Endothelial cell of hepatic sinusoid (primary cell): ENCODE measurements at regions not wholly inside any gene's neighbourhood (a gene's known extent, or its start where the extent isn't known, plus 50 kb on each side); places are given as distances from the start of the nearest gene placed in this dataset.

Experiments used
- in situ Hi-C: cut with HindIII; loops from 2 replicates; pipeline ENCODE4 v1.10.0; 2017; ENCODE audit warnings: low sequenced_read_pairs

DNA sequence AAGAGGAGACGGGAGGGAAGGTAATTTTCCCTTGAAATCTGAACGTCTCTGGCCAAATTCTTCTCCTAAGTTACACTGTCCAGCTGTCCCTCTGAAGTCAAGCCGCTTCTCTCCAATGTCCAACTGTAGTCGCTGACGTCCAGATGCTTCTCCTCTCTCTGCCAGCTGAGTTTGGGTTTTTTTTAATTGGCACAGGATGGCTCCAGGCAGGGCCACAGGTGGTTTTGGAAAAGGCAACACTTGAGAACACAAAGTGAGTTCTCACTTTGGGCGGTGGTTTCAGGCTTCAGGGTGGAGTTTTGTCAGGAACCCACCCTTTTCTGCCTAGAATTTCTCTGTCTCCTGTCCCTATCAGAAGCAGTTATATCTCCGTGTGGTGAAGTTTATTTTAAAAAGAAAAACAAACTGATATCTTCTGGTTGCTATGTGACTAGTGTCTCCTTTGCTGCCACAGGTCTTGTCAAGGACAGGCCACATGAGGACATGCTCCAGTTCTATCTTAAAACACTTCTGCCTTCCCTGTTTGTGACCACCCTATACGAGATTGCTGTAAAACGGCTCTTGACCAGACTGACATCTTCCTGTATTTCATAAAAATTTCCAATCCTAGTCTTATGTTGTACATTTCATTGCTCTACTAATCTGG lies 472.3 kb upstream of the ADGRL4 start:
- in situ Hi-C loops: no loop called here

DNA sequence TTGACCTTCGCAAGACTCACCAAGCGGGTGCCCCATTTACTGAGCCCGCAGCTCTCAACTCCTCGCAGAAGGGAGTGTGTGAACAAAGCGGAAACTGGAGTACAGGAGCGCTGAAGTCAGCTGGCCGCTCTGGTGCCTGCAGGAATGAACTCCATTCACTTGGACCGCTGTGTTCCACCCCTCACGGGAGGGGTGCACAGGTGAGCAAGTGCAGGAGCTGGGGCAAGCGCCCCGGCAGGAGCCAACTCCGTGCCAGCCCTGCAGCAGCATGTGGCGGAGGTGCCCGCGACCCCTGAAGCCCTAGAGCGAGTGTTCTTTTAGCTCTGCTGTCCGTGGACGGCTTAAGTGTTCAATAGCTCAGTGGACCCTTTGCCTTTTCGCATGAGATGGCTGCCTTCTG lies 471.6 kb upstream of the ADGRL4 start:
- in situ Hi-C loops: no loop called here

DNA sequence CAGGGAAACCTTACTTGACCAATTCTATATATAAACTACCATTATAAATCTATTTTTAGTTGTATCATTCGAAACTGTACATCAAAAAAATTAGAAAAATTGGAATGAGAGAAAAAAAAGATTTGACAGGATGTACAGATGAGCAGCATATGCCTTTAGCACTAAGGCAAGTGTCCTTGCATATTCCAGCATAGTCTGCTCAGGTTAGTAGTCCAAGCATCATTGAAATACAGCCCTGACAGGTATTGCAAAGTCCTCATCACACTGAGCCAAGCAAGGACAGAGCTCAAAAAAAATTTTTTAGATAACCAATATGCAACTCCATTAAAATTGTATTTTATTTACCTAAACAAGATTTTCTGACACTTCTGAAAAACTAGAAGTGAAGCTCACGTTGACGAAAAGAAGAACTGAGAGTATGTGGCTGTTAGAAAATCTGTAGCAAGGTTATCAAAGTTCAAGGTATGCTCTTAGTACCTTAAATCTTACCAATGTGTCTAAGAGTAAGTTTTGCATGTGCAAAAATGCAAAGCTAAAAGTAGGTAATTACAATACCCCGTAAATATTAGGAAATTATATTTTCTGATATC lies 465.6 kb upstream of the ADGRL4 start:
- in situ Hi-C loops: no loop called here

DNA sequence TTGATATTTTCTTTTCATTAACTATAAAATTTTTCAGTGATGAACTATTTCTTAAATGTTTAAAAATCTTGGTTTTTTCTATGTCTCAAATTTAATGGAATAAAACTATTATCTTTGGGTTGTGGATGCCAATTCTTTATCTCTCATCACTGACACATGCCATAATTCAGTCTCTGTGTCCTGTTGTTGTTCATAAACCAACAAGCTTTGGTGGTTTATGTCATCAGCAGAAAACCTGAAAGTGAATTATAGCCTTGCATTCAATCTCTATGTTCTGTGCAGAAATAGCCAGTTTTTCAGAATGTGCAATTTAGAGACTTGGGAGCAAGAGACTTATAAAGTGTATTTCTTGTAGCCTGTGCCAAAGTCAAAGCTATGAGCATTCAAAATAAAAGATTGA lies 462.6 kb upstream of the ADGRL4 start:
- in situ Hi-C loops: no loop called here

DNA sequence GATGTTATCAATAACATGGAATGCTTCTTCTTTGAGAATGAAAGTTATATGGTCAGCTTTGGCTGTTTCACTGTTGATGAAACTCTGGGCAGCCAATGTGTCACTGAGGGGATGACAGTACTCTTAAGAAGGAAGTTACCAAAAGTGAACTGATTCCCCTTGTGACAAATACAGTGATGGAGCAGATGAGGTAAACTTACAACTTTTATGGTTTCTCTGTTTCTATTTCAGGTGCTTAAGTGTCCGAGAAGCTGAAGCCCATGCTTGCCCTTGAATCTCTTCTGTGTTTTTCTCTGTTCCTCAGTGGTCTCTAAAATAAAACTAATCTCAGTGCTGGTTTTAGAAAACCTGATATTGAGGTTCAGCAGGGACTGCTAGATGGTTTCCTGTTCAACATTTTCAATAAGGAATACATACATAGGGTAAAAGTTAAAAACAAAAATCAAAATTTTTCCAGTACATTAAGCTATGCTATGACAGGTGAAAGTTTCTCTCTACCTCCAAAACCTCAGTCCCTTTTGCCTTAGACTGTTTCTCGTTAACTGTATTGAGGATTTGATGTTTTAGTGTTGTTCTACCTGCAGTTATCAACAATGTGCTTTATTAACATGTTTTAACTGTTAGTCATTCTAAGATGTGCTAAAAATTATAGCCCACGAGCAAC lies 454.4 kb upstream of the ADGRL4 start:
- in situ Hi-C loops: no loop called here

DNA sequence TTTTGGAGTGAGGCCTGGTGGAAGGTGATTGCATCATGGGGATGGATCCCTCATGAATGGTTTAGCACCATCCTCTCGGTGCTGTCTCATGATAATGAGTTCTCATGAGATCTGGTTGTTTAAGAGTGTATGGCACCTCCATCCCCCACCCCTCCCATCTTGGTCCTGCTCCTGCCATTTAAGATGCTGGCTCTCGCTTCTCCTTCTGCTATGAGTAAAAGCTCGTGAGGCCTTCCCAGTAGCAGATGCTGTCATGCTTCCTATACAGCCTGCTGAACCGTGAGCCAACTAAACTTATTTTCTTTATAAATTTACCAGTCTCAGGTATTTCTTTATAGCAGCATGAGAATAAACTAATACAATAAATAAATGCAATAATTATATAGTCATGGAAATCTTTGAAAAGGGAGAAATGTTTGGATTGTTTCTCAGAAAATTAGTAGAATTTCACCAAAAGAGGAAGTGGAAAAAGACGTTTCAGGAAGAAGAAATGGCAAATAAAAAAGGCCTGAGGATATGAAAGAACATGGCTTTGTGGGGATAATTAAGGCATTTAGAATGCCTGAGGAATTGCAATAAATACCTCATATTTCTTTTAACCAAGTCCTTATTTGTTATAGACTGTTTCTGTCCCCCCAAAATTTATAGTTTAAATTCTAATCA lies 451.2 kb upstream of the ADGRL4 start:
- in situ Hi-C loops: no loop called here

DNA sequence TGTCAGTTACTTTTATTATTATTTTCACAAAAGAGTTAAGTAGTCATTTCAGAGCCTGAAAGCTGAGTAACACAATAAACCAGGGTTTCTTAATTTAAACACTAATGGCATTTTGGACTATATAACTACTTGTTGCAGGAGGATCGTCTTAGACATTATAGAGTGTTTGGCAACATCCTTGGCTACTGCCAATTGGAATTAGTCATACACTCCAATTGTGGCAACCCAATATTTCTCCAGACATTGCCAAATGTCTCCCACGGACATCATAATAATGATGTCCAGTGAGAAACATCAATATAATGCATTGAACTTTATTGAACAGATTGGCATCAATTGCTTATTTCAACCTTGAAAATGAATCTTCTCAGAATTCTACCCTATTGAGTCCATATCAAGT lies 441.9 kb upstream of the ADGRL4 start:
- in situ Hi-C loops: no loop called here

DNA sequence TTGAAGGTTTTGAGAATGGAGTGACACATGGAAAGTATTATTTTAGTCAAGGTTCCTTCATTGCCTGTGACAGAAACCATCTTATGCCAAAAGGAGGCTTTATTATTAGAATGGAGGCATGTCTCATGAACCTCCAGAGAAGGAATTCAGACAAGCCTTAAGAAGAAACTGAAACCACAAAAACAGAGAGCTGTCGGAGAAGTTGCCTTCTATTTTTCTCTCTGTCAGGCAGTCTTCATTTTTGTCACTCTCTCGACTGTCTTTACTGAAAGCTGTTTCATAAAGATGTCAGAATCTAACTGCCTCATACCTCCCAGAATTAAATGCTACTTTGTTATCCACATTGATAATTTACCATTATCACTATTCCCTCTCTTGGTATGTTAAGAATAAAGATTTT lies 434.7 kb upstream of the ADGRL4 start:
- in situ Hi-C loops: no loop called here

DNA sequence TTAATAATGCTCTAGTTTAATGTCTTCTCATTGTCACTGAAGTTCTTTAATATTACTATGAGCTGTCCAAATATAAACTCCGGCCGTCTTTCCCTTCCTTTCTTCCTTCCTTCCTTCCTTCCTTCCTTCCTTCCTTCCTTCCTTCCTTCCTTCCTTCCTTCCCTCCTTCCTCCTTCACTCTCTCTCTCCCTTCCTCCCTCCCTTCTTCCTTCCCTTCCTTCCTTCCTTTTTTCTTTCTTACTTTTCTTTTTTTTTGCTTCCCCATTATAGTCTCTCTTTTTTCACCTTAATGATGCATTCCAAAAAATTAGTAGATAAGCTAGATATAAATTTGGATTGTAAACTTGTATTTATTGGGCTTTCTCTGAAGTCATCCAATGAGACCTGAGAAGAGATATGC lies 431.0 kb upstream of the ADGRL4 start:
- in situ Hi-C loops: no loop called here

DNA sequence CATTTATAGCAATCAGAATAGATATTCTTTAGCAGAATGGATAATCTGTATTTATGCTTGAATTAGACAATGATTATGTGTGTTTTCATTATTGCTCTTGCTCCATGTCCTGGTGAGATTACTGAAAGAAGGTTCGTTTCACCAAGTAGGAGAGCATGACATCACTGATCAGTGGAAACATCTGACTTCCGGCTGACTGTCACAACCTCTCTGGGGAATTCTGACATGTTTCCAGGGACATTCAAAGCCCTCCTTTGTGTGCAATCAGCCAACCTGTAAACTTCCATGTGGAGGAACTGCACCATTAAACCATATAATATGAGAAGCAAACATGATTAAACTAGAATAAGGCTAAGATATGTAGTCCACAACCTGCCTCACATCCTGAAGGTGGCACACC lies 424.8 kb upstream of the ADGRL4 start:
- in situ Hi-C loops: no loop called here

DNA sequence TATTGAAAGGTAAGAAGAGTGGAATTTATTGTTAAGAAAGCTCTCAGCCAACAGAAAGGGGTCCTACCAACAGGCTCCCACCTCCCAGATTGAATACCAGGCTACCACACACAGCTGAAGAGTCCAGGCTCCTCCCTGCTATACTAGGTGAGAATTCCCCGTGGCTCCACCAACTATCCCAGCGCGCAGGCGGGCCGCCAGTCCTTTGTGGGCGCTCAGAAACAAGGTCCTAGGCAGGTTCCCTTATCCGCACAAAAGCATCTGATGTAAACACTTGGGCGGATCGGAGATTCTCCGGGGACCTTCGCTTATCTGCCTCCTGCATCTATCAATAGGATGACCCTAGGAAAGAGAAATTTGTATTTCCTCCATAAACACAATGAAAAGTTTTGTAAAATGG lies 423.9 kb upstream of the ADGRL4 start:
- in situ Hi-C loops: no loop called here

DNA sequence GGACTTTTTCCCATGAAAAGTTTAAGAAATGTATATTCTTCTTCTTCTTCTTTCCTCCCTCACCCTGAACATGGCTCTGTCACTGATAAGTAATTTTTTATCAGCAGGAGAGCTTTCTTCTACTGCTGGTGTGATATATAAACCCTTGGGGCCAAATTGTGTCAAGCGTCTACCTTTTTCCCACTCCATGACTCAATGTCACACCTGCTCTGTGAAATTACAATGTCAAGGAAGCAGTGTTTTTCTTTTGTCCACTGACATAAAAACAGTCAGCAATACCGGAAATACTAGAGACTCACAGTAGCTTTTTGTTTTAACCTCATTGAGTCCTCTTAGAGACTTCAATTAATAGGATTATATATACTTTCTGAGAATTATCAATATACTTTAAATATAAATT lies 416.2 kb upstream of the ADGRL4 start:
- in situ Hi-C loops: no loop called here

DNA sequence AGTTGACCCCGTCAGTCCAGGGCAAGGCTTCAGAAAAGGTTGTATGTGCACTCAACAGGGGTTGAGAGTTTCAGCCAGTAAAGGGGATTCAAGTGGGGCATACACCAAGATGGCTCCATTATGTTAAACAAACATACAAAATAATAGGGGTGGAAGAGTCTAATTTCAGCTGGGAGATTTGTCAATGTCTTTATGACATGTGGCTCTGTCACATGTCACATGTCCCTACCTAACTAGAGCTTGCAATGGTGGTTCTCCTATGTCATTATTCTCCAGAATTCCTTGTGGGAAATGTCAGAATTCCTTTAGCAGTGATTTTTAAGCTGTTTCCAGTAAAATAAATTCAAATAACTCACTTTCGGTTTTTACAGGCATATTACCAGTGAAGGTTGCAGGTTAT lies 392.0 kb upstream of the ADGRL4 start:
- in situ Hi-C loops: no loop called here

DNA sequence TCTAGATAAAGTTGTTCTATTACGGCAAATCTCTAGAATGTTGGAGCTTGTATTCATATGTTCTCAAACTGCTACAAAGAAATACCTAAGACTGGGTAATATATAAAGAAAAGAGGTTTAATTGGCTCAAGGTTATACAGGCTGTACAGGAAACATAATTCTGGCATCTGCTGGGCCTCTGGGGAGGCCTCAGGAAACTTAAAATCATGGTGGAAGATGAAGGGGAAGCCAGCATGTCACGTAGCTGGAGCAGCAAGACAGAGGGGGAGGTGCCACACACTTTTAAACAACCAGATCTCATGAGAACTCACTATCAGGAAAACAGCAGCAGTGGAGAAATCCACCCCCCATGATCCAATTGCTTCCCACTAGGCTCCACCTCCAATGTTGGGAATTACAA lies 390.4 kb upstream of the ADGRL4 start:
- in situ Hi-C loops: no loop called here

DNA sequence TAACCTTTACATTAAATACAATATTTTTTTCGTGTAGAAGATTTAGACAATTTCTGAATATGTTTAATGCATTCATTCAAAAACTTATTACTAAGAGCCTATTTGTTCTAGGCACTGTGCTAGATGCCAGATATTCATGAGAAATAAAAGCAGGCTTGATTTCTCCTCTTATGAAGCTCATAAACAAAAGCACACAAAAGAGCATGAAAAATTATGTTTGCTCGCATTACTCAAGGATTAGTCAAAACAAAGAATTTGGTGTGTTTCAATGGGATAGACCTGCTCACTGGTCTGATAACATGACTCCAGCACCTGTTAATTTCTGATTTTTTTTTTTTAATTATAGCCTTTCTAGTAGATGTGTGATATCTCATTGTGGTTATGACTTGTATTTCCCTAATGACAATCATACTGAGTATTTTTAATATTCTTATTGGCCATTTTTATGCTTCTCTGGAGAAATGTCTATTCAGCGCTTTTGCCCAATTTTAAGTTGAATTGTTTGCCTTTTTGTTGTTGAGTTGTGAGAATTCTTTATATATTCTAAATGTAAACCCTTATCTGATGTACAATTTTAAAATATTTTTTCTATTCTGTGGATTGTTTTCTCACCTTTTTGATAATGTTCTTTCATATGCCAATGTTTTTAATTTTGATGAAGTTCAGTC lies 382.3 kb upstream of the ADGRL4 start:
- in situ Hi-C loops: no loop called here

DNA sequence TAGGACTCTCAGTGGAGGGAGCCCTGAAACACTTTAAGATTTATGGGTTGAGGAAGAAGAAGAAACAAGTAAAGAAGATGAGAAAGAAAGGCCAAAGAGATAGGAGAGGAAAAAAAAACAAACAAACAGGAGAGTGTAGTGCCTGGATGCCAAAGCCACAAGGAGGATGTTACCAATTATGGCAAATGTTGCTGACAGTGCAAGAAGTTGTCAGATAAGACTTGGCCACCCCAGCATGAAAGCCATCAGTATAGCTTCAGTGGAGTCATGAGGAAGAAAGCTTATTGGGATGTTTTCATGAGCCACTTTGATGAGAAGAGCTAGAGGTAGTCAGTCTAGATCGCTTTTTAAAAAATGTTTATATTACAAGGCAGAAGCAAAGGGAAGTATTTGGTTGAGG lies 380.2 kb upstream of the ADGRL4 start:
- in situ Hi-C loops: no loop called here

DNA sequence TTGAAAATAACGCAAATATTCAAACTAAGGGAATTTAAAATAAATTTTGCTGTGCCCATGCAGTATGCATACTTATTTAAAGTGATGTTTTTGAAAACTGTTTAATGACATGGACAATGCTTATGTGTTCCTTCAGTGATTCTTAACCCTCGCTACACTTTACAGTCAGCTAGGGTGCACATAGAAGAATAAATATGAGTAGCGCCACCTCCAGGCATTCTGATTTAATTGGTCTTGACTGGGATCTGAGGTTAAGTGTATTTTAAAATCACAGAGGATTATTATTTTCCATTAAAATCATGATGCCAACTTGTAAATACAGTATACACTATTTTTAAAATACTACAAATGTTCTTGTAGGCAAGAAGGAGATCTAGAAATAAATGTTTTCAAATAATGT lies 373.5 kb upstream of the ADGRL4 start:
- in situ Hi-C loops: no loop called here

DNA sequence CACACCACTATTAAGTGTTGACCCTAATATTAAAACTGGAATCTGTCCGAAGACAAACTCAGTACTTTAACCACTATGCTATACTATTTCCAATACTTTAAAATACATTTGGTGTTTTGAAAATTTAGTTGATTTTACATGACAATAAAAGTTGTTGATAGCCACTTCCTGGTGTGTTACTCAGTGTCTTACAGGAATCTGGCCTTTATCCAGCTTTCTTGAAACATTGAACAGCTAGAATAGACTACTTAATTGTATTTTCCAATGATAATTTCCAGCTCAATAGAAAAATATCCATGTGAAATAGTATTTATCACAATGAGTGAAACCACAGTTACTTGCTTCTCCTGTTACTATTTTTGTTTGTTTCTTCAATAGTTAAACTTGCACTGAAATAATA lies 369.6 kb upstream of the ADGRL4 start:
- in situ Hi-C loops: no loop called here

DNA sequence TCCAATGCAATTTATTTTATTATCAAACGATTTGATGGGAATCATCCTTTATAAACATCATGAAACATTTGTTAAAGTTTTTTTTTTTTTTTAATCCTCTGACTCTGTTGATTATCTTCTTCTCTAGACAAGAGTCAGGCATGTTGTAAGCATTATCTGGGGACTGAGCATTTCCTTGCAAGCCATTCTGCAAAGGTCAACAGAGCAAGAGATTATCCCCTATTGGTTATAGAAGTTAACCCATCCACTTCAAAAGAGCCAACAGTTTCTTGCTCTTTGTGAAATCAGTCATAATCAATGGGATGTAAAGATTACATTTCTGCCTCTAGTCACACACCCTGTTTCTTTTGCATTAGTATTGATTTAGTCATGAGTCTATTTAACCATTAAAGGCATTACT lies 368.8 kb upstream of the ADGRL4 start:
- in situ Hi-C loops: no loop called here

DNA sequence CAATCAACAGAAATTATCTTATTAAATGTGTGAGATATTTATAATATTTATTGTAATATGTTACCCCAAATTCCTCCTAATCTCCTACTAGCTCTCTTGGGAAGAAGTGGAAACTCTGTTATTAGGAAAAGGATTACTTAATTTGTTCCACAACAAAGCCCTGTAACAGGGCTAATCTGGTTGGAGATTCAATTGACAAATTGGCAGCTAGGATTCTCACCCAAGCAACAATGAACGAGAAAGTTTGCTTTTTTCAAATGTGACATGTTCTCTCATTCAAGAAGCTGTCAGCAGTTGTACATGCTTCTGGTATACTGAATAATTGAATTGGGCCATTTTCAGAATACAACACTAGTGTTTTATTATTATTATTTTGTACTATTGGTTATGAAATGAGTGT lies 367.9 kb upstream of the ADGRL4 start:
- in situ Hi-C loops: no loop called here

DNA sequence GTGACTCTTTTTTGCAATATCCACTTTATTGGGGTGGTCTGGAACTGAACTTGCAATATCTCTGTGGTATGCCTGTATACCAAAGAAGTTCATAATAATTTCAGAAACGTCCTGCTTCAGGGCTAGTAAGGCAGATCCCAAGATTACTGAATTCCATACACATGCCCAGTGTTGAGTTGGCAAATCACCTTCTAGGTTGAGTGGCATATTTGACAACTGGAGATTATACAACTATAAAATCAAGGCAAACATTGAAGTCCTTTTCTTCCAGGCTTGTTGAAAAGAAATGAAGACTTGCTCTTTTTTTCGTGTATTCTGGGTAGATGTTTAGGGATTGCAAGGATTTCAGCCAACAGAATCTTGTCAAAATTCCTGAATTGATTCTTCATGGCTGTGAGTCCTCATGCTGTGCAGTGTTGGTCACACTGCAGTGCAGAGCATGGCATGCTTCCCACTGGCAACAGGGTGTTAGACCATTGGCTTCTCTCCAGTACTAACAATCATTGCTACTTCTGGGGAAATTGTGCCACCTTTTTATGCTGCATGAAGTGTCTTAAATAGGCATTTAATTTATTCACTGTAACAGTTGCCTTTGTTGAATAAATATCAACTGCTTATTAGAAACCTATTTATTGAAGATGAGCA lies 367.1 kb upstream of the ADGRL4 start:
- in situ Hi-C loops: no loop called here
